ENCODE measurements at regions not wholly inside any gene's neighbourhood (a gene's known extent, or its start where the extent isn't known, plus 50 kb on each side); places are given as distances from the start of the nearest gene placed in this dataset.

GRCh38 chr2:128452536-128453530 lies 134.2 kb upstream of the HS6ST1 start:
- TF ChIP-seq CTCF (IDR thresholded peaks at IDR 0.05) (no peak), EP300 (IDR thresholded peaks at IDR 0.05) (no peak), POLR2A (IDR thresholded peaks at IDR 0.05) (no peak)
- DNase-seq = peak in 2 of 5 donors; percentile 7 to 8
- intact Hi-C loops (cut with DNase I) = no loop called here
- H3K4me1 ChIP-seq (ENCODE audit: insufficient read depth) = peaks cover 3% of the 10 kb centered on the region
- no peaks in the 10 kb centered on the region for H3K36me3 ChIP-seq
- no peaks in the 10 kb centered on the region for H3K27me3 ChIP-seq
- no peaks in the 10 kb centered on the region for H3K9me3 ChIP-seq
- WGBS, 3 donors = 90 to 93% (median 91%) methylated on average over 20 of the region's 20 CpGs
- no peak overlapping the region for H3K27ac ChIP-seq
- no peak overlapping the region for H3K4me3 ChIP-seq

GRCh38 chr2:128454980-128455720 lies 136.5 kb upstream of the HS6ST1 start:
- no peak overlapping the region for H3K4me3 ChIP-seq
- TF ChIP-seq CTCF (IDR thresholded peaks at IDR 0.05) (no peak), EP300 (IDR thresholded peaks at IDR 0.05) (no peak), POLR2A (IDR thresholded peaks at IDR 0.05) (no peak)
- no peak overlapping the region for H3K27ac ChIP-seq
- H3K4me1 ChIP-seq (ENCODE audit: insufficient read depth) = no peaks in the 10 kb centered on the region
- no peaks in the 10 kb centered on the region for H3K27me3 ChIP-seq
- WGBS, 3 donors = 95 to 96% (median 95%) methylated on average over 12 of the region's 12 CpGs
- DNase-seq = peak in 1 of 5 donors; percentile 5
- intact Hi-C loops (cut with DNase I) = no loop called here
- no peaks in the 10 kb centered on the region for H3K9me3 ChIP-seq
- no peaks in the 10 kb centered on the region for H3K36me3 ChIP-seq

- H3K27me3 ChIP-seq = no peaks in the 10 kb centered on the region
- H3K36me3 ChIP-seq = no peaks in the 10 kb centered on the region
- no peak overlapping the region for H3K27ac ChIP-seq
- DNase-seq = peak in 1 of 5 donors; percentile 1
- intact Hi-C loops (cut with DNase I) = no loop called here
- H3K4me3 ChIP-seq = no peak overlapping the region
- TF ChIP-seq EP300 (IDR thresholded peaks at IDR 0.05) = no peak
- no peaks in the 10 kb centered on the region for H3K4me1 ChIP-seq (ENCODE audit: insufficient read depth)
- WGBS, 3 donors = 92 to 100% (median 98%) methylated on average over 1 of the region's 1 CpG
- no peaks in the 10 kb centered on the region for H3K9me3 ChIP-seq
Observed at GRCh38 chr2:128455721-128456050, 137.0 kb upstream of the HS6ST1 start.

- DNase-seq = no peak
- H3K36me3 ChIP-seq = no peaks in the 10 kb centered on the region
- no peaks in the 10 kb centered on the region for H3K4me1 ChIP-seq (ENCODE audit: insufficient read depth)
- H3K4me3 ChIP-seq = no peak overlapping the region
- H3K27me3 ChIP-seq = no peaks in the 10 kb centered on the region
- intact Hi-C loops (cut with DNase I) = no loop called here
- H3K9me3 ChIP-seq = no peaks in the 10 kb centered on the region
- TF ChIP-seq EP300 (IDR thresholded peaks at IDR 0.05) = no peak
- no peak for TF ChIP-seq CTCF (IDR thresholded peaks at IDR 0.05)
- no peak for TF ChIP-seq POLR2A (IDR thresholded peaks at IDR 0.05)
- 96 to 97% (median 96%) methylated on average over 5 of the region's 5 CpGs for WGBS, 3 donors
- no peak overlapping the region for H3K27ac ChIP-seq
Observed at GRCh38 chr2:128456281-128456680, 137.6 kb upstream of the HS6ST1 start.

Data from ovary (tissue), 7 donors.